ENCODE measurements at regions not wholly inside any gene's neighbourhood (a gene's known extent, or its start where the extent isn't known, plus 50 kb on each side); places are given as distances from the start of the nearest gene placed in this dataset.

- TF ChIP-seq TAF1 (conservative IDR thresholded peaks at IDR 0.05), result no peak
- TF ChIP-seq CTCF (IDR thresholded peaks at IDR 0.05; ENCODE audit: low read depth, low read length, missing input control), result no peak
- TF ChIP-seq GABPA (IDR thresholded peaks at IDR 0.05 in 1 of 2, conservative IDR thresholded peaks at IDR 0.05 in 1 of 2), result no peak
- TF ChIP-seq FOXA1 (IDR thresholded peaks at IDR 0.05), result no peak
- no peak for TF ChIP-seq HNF4A (conservative IDR thresholded peaks at IDR 0.05)
- TF ChIP-seq RXRA (IDR thresholded peaks at IDR 0.05), result no peak
- peaks cover 0 to 7% (median 3%) of the 10 kb centered on the region in 4 donors for H3K9me3 ChIP-seq (ENCODE audit: control insufficient read depth in 4 of 4, low read length in 3 of 4)
- no peak overlapping the region for H3K9ac ChIP-seq (ENCODE audit: low read depth in 1 of 2, low read length in 2 of 2)
- no peaks in the 10 kb centered on the region for H3K36me3 ChIP-seq (ENCODE audit: control insufficient read depth in 4 of 4, insufficient read depth in 3 of 4, low read depth in 1 of 4, low read length in 3 of 4)
- H3K27me3 ChIP-seq (ENCODE audit: control insufficient read depth in 4 of 4, insufficient read depth in 4 of 4, low read length in 3 of 4), result peaks cover 0 to 5% (median 2%) of the 10 kb centered on the region in 4 donors
- 59% methylated on average over 3 of the region's 3 CpGs for WGBS
- H3K27ac ChIP-seq (ENCODE audit: low read depth in 1 of 2, low read length in 2 of 2), result no peak overlapping the region
- no peak for DNase-seq (ENCODE audit: low spot score)
- no peak overlapping the region for H3K4me3 ChIP-seq (ENCODE audit: low read depth in 1 of 3, low read length in 3 of 3)
- H3K4me1 ChIP-seq (ENCODE audit: control insufficient read depth in 4 of 4, insufficient read depth in 4 of 4, low read length in 3 of 4), result no peaks in the 10 kb centered on the region
Observed at GRCh38 chr4:14383652-14384051, 618.6 kb upstream of the CPEB2 start.

GRCh38 chr4:14384824-14385223 lies 617.5 kb upstream of the CPEB2 start:
- Histone ChIP-seq H3K9ac (ENCODE audit: low read depth in 1 of 2, low read length in 2 of 2) (no peak overlapping the region), H3K36me3 (ENCODE audit: control insufficient read depth in 4 of 4, insufficient read depth in 3 of 4, low read depth in 1 of 4, low read length in 3 of 4) (no peaks in the 10 kb centered on the region), H3K27me3 (ENCODE audit: control insufficient read depth in 4 of 4, insufficient read depth in 4 of 4, low read length in 3 of 4) (peaks cover 0 to 4% (median 1%) of the 10 kb centered on the region in 4 donors), H3K4me1 (ENCODE audit: control insufficient read depth in 4 of 4, insufficient read depth in 4 of 4, low read length in 3 of 4) (no peaks in the 10 kb centered on the region), H3K27ac (ENCODE audit: low read depth in 1 of 2, low read length in 2 of 2) (no peak overlapping the region), H3K4me3 (ENCODE audit: low read depth in 1 of 3, low read length in 3 of 3) (no peak overlapping the region), H3K9me3 (ENCODE audit: control insufficient read depth in 4 of 4, low read length in 3 of 4) (no peaks in the 10 kb centered on the region)
- DNase-seq (ENCODE audit: low spot score), result no peak
- TF ChIP-seq SP1 (IDR thresholded peaks at IDR 0.05) (no peak), REST (IDR thresholded peaks at IDR 0.05) (no peak), HNF4A (conservative IDR thresholded peaks at IDR 0.05) (no peak), RXRA (IDR thresholded peaks at IDR 0.05) (no peak), EGR1 (IDR thresholded peaks at IDR 0.05; ENCODE audit: low read depth in 2 of 2) (no peak), JUND (IDR thresholded peaks at IDR 0.05) (no peak), NR2F2 (IDR thresholded peaks at IDR 0.05) (no peak)
- 80% methylated on average over 1 of the region's 1 CpG for WGBS

DNA sequence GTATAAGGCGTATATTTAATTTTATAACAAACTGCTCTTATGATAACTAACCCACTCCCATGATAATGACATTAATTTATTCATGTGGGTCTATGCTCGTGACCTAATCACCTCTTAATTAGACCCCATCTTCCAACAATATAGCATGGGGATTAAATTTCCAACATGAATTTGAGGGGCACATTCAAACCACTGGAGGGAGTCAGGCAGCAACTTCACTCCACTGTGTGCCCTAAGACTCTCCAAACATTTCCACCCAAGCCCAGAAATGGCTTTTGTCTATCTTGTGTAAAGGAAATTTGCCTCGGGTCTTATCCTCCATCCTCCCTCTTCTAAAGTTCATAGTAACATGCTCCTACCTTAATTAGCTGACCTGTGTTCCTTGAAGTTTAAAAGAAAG lies 616.1 kb upstream of the CPEB2 start:
- WGBS, result 72% methylated on average over 3 of the region's 3 CpGs
- no peak overlapping the region for H3K4me3 ChIP-seq (ENCODE audit: low read depth in 1 of 3, low read length in 3 of 3)
- H3K27me3 ChIP-seq (ENCODE audit: control insufficient read depth in 4 of 4, insufficient read depth in 4 of 4, low read length in 3 of 4), result peaks cover 0 to 6% (median 2%) of the 10 kb centered on the region in 4 donors
- H3K4me1 ChIP-seq (ENCODE audit: control insufficient read depth in 4 of 4, insufficient read depth in 4 of 4, low read length in 3 of 4), result no peaks in the 10 kb centered on the region
- no peaks in the 10 kb centered on the region for H3K9me3 ChIP-seq (ENCODE audit: control insufficient read depth in 4 of 4, low read length in 3 of 4)
- no peak for DNase-seq (ENCODE audit: low spot score)
- no peak overlapping the region for H3K27ac ChIP-seq (ENCODE audit: low read depth in 1 of 2, low read length in 2 of 2)
- no peak overlapping the region for H3K9ac ChIP-seq (ENCODE audit: low read depth in 1 of 2, low read length in 2 of 2)
- no peaks in the 10 kb centered on the region for H3K36me3 ChIP-seq (ENCODE audit: control insufficient read depth in 4 of 4, insufficient read depth in 3 of 4, low read depth in 1 of 4, low read length in 3 of 4)
- no peak for TF ChIP-seq YY1 (IDR thresholded peaks at IDR 0.05)
- TF ChIP-seq RAD21 (IDR thresholded peaks at IDR 0.05), result no peak
- no peak for TF ChIP-seq ZBTB33 (IDR thresholded peaks at IDR 0.05)
- TF ChIP-seq CTCF (IDR thresholded peaks at IDR 0.05; ENCODE audit: low read depth, low read length, missing input control), result no peak
- no peak for TF ChIP-seq FOXA1 (IDR thresholded peaks at IDR 0.05)
- TF ChIP-seq NR2F2 (IDR thresholded peaks at IDR 0.05), result no peak
- TF ChIP-seq, protein P1, sequence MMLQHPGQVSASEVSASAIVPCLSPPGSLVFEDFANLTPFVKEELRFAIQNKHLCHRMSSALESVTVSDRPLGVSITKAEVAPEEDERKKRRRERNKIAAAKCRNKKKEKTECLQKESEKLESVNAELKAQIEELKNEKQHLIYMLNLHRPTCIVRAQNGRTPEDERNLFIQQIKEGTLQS (IDR thresholded peaks at IDR 0.05), result no peak
- no peak for TF ChIP-seq EGR1 (IDR thresholded peaks at IDR 0.05; ENCODE audit: low read depth in 2 of 2)
- no peak for TF ChIP-seq HNF4A (conservative IDR thresholded peaks at IDR 0.05)
- no peak for TF ChIP-seq GABPA (IDR thresholded peaks at IDR 0.05 in 1 of 2, conservative IDR thresholded peaks at IDR 0.05 in 1 of 2)
- no peak for TF ChIP-seq FOXA2 (IDR thresholded peaks at IDR 0.05)
- TF ChIP-seq, protein P2, sequence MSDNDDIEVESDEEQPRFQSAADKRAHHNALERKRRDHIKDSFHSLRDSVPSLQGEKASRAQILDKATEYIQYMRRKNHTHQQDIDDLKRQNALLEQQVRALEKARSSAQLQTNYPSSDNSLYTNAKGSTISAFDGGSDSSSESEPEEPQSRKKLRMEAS (IDR thresholded peaks at IDR 0.05), result no peak
- no peak for TF ChIP-seq HNF4G (IDR thresholded peaks at IDR 0.05)
- TF ChIP-seq SP1 (IDR thresholded peaks at IDR 0.05), result no peak
- TF ChIP-seq TAF1 (conservative IDR thresholded peaks at IDR 0.05), result no peak
- no peak for TF ChIP-seq RXRA (IDR thresholded peaks at IDR 0.05)
- no peak for TF ChIP-seq JUND (IDR thresholded peaks at IDR 0.05)

All from liver (tissue), 8 donors.